SHP77 treated with DMSO at 0.1 percent for 48 hours (cell line): ENCODE measurements at regions not wholly inside any gene's neighbourhood (a gene's known extent, or its start where the extent isn't known, plus 50 kb on each side); places are given as distances from the start of the nearest gene placed in this dataset.

Source experiments
- DNase-seq: peaks from one replicate; lab custom pipeline; 2025; lab: John Stamatoyannopoulos, UW

DNA sequence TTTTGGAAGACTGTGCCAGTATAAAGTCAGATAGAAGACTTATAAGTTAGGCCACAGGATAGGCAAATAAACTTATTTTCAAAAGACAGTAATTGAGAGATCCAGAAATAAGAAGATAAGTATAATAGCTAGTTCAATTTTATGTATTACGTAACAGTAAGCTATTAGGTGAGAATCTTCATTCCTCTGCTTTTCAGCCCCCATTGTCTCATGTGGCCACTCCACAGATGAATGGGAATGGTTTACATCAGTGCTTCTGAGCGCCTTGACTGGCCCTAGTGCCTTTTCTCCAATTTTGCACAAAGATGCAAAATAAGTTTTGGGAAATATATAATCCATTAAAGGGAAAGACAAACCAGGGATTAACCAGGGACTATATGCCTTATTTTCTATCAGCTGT is 550.5 kb downstream of the MMUT start:
- no peak for DNase-seq

DNA sequence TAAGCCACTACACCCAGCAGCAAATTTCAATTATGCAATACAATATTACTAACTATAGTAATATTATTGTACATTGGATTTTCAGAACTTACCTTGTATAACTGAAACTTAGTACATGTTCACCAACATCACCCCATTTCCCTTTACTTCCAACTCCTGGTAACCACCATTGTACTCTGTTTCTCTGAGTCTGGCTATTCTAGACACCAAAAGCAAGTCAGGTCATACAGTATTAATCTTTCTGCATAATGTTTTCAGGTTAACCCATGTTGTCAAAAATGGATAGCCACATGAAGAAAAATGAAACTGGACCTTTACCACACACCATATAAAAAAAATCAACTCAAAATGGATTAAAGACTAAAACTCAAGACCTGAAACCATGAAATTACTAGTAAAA is 558.2 kb downstream of the MMUT start:
- DNase-seq = no peak

DNA sequence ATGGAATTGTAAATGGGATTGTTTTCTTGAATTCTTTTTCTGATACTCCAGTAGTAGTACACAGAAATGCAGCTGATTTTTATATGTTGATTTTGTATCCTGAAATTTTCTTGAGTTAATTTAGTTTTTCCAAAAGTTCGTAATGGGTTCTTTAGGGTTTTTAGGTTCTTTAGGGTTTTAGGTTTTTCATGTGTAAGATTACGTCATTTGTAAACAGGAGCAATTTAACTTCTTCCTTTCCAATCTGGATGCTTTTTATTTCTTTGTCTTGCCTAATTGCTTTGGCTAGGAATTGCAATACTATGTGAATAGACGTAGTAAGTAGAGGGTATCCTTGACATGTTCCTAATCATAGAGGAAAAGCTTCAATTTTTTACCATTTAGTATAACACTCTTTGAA is 568.6 kb downstream of the MMUT start:
- DNase-seq = no peak

DNA sequence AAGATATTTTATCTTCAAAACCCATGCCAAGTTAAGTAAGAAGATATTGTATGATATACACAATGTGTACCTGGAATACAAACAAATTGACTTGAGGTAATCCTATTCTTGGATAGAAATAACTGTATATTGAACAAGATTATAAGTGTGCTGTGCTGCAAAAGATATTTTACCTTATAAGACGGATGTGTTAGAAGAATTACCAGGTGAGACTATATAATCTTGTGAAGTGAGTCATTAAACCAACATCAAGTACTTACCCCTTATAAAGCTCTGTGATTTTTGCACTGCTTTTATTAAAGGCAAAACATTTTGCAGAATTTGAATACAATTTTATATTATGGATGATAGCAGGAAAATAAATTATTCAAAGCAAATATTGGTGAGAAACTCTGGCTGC is 570.0 kb downstream of the MMUT start:
- no peak for DNase-seq

DNA sequence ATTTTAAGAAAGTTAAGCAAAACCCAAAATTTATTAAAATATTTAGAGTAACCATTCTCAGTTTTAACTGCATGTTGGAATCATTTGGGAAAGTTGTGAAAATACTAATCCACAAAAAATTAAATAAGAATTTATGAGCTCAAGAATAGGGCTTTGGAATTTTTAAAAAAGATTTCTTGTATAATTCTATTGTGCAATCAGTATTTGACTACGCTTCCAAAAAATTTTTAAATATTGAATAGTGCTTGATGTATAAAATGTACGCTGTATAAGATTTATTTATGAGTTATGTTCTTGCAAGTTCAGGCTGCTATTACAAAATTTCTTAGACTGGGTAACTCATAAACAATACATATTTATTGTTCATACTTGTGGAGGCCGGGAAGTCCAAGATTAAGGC is 571.7 kb downstream of the MMUT start:
- no peak for DNase-seq

DNA sequence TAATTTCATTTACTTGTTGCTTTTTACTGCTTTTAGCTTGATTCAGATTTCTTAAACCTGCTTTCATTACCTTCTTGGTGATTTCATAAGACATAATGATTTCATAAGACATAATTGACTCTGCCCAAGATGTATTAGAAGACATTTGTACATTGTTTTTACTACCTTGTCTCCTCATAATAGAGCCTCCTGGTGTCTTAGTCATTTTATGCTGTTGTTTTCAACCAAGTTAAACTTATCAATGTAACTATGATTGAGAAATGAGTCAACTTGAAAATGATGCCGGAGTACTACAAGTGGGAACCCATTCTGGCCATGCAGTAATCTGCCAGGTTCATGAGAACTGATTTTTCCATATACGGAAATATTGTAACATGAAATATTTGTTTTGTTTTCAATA is 573.6 kb downstream of the MMUT start:
- no peak for DNase-seq

DNA sequence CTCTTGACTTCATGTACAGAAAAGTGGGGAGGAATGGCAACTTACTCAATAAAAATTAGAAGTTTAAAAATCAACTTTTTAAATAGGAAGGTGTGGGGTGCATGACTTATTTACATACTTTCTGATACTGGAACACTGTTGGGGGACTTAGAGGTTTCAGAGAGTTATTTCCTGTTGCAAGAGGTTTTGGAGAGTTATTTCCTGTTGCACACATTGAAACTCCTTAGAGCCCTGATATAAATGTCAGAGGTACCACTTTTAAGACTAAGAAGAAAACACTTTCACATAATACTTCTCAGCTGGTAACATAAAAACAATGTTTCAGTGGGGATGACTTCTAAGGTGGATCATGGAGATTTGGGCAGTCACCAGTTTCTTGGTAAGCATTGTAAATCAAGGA is 579.9 kb downstream of the MMUT start:
- DNase-seq = no peak

DNA sequence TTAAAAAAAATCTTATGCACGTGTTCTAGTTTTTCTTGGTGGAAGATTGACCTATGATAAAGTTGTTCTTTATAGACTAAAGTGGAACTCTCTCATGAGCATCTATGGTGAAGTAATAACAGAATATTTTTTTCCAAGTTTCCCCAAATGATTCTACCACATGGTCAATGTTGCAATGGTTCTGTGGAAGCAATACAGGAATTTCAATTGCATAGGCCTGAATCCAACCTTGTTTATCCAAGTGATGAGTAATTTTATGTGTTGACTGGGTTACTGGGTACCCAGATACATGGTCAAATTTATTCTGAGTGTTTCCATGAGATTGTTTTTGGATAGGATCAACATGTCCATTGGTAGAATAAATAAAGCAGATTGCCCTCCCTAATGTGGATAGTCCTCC is 581.5 kb downstream of the MMUT start:
- DNase-seq = no peak

DNA sequence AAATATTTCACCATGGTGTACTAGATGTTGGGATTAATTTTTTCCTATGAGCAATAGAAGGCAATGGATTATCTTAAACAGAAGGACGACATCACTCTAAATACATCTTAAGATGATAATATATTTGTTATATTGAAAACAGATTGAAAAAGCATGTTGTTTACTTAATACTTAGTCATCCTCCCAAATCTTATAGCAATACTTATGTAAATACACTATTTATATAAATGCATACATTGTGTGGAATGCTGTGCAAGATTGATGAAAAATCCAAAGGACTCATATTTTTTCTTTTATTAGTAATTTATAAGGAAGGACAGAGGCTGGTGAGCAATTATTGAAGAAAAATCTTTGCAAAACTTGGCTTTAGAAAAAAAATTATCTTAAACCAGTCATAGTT is 593.5 kb downstream of the MMUT start:
- DNase-seq = no peak

DNA sequence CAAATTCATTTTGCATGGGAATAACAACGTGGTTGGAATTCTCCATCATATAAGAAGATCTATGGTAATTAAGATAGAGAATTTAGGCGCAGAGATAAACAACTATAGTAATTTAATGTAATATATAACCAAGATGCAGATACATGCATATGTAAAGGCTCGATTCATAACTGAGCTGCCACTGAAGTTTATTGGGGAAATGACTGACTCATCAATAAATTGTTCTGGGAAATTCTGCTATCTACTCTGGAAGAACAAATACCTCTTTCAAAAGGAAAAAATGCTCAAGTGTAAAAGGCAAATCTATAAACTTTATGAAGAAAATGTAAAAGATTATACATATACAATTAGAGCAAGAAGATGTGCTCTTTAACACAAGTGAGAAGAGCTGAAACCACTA is 596.4 kb downstream of the MMUT start:
- no peak for DNase-seq

DNA sequence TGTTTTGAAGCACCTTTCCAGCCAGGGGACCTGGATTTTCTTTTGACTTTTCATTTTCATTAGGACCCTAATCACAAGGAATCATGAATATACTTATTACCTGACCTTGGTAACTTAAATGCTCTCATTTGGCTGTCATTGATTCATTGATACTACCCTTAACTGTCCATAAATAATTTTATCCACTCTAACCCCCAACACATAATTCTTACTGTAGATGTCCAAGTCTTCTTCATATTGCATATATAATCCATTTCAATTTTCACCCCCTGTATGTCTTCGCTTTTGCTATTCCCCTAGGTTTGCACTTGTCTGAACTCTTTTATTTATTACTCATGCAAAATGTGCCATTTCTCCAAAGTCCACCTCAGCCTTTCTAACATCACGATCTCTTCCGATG is 602.9 kb downstream of the MMUT start:
- no peak for DNase-seq

DNA sequence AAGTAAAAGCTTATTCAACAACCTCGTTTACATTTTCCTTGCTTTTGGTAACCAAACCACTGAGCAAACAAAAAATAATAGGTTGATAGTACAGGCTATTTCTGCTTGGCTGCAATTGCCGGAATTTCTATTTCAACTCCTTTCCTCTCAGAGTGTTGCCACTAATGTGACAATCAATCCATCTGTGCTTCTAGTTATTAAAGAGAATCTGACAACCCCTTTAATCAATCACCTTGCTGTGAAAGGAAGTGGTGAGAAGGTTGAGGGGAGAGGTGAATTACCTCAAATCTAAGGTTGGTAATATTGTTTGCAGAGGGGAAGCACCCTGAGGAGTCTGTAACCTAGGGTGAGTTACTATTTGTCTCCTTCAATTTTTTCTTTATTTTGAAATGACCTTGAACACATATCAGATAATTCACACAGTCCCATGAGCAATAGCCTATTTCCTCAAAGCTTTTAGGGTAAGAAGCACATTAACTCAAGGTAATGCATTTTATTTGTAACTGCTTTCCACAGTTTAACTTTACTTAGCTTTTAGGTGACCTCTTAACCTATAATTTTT is 603.4 kb downstream of the MMUT start:
- DNase-seq = no peak

DNA sequence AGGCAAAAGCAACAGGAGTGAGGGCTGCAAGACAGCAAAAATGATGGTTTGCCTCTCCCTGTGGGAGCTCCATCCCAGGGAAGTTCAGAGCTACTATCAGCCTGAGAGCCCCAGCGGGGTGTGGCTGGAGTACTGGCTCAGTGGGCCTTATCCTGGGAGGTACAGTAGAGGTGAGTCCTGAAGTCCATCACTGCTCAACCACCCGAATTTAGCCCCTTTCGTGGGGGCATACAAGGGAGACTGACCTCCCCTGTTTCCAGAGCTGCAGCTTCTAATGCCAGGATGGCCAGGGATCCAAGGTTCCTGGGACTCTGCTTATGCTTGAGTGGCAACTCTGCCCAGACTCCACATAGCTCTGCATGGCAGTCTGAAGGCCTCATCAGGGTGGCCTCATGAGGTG is 617.8 kb downstream of the MMUT start:
- no peak for DNase-seq

DNA sequence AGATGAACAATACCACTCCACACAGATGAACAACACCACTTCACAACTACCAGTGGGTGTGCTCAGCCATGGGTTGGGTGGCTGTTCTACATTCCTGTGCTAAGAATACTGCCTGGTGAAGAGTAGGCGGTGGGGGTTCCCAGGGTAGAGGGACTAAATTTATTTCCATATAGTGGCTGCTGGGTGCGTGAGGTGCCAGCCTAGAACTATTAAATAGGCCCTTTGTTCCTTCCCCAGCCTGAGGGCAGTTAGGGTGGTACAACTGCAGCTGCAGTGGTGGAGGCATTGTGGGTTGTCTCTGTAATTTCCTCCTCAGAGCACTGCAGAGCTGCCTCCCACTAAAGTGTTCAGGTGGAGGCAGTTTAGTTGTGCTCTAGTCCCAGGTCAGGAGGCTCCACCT is 618.4 kb downstream of the MMUT start:
- DNase-seq = no peak

DNA sequence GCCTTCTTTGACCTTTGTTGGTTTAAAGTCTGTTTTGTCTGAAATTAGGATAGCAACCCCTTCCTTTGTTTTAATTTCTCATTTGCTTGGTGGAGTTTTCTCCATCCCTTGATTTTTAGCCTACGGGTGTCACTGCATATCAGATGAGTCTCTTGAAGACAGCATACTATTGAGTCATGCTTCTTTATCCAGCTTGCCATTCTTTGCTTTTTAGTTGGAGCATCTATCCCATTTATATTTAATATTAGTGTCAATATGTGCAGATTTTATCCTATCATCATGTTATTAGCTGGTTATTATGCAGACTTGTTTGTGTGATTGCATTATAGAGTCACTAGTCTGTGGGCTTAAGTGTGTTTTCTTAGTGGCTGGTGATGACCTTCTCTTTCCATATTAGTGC is 622.2 kb downstream of the MMUT start:
- DNase-seq = no peak

DNA sequence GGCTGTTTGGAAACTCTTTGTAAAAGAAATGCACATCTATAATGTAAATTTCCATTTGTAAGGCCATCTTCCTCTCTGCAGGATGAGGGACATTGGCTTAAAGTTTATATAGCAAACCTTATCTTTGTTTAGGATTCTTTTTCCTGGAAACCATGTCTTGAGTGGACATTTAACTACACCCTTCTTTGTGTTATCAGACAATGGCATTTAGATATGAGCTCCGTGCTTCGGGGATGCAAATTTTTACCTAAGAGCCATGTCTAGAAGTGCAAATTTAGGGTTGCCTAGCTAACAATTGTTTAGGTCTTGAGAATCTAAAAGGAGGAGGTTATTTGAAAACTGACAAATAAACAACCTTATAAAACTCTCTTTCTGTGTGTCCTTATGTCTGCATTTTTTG is 623.8 kb downstream of the MMUT start:
- no peak for DNase-seq

DNA sequence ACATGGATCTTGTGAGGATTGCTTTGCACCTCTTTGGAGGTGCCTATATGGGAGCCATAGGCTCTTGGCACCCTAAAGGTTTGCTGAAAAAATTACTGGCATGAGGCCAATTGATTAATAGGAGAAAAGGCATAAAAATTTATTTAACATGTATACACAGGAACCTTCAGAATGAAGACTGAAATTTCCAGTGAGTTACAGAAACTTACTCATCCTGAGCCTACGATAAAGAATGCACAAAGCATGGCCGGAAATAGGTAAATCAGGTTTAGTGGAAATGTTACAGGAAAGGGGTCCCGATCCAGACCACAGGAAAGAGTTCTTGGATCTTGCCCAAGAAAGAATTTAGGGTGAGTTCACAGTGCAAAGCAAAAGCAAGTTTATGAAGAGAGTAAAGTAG is 625.3 kb downstream of the MMUT start:
- DNase-seq = no peak

DNA sequence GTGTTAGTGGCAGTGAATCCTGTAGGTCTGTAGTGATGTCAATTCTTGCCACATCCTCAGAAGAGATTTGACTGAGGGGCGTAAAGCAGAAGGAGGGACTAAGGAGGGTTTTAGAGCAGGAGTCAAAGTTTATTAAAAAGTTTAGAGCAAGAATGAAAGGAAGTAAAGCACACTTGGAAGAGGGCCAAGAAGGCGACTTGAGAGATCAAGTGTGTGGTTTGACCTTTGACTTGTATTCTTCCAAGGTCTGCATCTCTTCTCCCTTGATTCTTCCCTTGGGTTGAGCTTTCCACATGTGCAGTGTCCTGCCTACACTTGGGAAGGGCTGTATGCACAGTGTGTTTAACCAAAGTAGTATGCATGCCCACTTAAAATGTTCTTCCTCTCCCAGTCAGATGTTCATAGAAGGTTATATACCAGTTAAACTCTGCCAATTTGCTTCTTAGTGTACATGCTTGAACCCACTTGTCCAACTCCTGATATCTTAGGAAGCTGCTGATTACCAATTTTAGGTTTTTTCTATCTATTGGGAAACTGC is 627.6 kb downstream of the MMUT start:
- no peak for DNase-seq

DNA sequence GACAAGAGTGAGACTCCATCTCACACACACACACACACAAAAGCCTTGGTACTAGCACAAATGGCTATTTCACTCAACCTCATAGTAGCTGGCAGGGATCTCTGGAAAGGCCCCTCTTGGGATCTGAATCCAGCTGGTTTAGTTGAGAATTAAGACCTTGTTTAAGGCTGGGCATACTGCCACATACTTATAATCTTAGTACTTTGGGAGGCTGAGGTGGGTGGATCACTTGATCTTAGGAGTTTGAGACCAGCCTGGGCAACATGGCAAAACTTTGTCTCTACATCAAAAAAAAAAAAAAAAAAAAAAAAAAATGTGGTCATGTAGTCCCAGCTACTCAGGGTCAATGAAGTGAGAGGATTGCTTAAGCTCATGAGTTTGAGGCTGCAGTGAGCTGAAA is 628.3 kb downstream of the MMUT start:
- DNase-seq = no peak

DNA sequence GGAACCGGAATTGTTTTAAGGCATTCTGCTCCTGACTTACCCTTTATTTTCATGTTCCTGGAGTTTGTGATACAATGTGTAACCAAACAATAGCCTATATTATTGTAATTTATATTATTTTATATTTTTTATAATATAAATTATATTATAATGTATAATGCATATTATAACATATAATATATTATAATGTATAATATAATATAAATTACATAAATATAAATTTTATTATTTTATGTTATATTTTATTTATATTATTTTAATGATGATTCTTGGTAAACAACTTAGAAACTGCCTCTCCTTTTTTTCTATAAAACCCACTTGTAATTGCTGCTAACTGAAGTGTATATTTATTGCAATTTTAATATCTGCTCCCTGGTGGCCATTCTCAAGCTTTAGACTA is 629.1 kb downstream of the MMUT start:
- DNase-seq = no peak

DNA sequence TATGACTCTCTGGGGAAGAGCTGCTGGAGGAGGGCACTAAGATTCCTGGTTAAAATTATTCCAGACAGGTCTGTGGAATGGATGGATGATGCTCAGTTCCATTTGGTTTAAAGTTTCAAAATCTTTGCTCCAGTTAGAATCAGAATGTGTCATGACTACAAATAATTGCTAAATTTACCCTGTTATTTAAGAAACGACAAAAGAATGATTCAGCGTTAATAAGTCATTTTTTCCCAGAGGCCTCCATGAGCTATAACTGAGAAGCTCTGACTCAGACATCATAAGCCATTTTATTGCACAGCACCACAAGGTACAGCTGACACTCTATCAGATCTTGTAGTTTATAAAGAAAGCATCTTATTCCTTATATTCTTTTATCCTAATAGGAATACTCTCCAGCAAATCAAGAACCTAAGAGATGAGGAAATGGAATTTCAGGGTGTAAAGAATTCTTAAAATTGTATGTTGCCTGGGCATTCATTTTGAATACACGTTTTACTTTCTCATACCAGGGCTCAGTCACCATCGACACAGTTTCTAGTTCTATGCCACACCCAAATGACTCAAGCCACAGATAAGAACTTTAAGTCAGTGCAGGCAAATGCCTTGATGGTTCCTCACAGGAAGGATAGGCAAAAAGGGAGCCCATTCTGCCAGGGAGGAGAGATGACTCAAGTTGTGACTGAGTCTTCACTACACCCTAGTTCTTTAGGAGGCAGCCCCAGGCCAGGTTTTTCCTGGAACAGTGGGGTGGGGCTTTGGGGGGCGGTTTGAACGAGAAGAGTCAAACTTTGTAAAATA is 636.0 kb downstream of the MMUT start:
- no peak for DNase-seq

DNA sequence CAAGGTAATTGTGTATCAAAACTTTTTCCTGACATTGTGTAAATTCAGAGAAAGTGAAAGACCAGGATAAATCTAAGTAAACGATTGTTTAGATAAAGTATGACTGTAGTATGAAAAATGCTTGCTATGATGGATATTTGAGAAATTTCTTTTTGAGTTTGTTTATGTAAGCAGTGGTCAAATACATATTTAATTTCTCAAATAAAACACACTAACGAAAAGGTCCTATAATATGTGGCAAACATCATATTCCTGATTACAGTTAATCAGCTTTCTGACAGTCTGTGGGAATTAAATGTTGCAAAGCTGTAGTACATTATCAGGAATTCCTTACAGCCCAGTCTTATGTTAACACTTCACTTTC is 636.9 kb downstream of the MMUT start:
- no peak for DNase-seq

DNA sequence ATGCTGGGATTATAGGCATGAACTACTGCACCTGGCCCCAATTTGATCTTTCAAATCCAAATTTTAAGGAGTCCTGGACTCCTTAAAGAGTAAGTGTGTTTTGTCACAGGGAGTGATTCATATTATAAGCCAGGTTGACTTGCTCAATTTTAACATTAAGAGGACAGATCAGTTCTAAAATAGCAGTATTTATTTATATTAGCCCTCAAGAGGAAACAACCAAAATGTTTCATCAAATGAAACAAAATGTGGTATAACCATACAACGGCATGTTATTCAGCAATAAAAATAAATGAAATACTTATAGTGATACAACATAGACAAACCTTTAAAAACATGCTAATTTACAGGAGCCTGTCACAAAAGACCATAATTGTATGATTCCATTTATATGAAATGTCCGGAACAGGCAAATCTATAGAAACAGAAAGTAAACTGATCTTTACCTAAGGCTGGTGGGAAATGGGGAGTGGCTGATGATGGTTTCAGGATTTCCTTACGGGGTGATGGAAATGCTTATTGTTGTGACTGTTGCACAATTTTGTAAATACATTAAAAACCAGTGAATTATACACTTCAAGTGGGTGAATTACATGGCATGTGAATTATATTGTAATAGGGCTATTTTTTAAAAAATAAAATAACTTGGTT is 637.4 kb downstream of the MMUT start:
- DNase-seq = no peak

DNA sequence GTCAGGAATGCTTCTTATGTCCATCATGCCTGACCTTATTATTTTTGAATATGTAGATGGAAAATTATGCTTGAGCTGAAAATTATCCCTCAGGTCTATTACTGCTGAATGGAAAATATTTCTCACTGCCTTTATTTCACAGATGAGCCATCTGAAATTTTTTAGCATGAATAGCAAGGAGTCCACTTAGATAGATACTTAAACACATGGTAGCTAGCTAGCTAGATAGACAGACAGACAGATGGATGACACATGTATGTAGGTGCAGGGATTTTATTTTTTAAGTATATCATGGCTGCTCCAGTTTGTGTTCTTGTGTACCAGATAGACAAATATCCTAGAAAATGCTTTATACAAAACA is 645.0 kb downstream of the MMUT start:
- no peak for DNase-seq
